Fibroblast of peridontal ligament (primary cell): ENCODE measurements at regions not wholly inside any gene's neighbourhood (a gene's known extent, or its start where the extent isn't known, plus 50 kb on each side); places are given as distances from the start of the nearest gene placed in this dataset.
A peak's percentile ranks its signal among the peaks of the same experiment; 100 is the strongest.

Source experiments
- DNase-seq: peaks from one replicate; pipeline ENCODE4 v3.0.0-alpha.2; 2010; ENCODE audit errors: extremely low read depth

DNA sequence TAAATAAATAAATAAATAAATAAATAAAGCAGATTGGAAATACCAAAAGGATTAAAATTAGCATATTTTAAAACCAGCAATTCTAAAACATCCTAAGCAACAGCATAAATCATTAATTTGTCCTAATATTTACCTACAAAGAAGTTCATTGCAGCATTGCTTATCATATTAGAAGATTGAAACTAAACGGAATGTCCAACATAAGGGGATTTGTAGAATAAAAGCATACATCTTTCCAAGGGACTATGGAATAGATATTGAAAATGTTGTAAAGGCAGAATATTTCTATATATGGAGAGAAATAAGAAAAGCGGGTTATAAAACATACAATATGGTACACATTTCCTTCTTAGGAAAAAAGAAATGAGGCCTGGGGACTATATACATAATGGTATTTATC lies 71.1 kb upstream of the RFC3 start:
- DNase-seq, result no peak

DNA sequence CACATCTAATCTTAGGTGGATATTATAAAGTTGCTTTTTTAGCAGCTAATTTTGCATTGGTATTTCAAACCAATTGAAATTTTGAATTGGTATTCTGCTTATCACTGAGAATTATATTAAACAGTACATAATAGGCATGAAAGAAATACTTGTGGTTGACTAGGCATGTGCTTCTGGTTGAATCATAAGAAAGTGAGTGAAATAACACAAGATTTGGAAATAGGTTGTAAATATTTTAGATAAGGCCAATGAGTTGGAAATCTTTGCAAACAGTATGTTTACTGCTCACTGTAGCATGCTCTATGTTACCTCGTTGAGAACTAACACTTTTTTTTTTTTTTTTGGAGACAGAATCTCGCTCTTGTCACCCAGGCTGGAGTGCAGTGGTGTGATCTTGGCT lies 66.8 kb upstream of the RFC3 start:
- DNase-seq, result peak; percentile 44

DNA sequence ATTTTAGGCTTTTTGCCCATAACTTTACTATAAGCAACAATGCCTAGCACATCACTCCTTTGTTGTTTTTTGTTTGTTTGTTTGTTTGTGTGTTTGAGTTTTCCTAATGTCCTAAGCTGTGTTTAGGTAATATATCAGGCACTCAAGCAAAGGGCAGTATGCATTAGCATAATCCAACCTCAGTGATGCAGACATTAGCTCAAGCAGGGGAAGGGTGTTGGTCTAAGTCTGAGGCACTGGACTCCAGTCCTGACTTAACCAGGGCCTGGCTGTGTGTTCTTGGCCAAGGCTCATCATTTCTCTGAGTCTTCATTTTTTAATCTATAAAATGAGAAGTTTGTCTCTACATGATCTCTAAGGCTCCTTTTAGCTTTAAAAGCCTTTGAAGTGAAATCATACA lies 65.9 kb upstream of the RFC3 start:
- no peak for DNase-seq

DNA sequence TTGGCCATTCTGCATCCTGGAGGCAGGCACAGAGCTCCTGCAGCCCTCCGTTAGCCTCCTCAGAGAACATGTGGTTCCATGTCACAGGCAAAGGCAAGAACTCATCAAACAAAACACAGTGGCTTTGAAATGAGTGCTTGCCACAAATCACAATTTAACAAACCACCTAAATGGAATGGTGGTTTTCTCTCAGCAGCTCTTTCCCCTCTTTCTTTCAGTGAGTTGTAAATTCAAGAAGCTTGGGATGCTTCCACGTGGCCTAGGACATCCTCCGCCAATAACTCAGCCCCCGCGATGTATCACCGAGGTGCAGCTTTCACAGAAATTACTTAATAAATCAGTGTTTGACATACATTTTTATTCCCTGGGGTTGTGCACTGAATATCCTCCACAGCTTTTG lies 65.4 kb upstream of the RFC3 start:
- DNase-seq, result no peak

DNA sequence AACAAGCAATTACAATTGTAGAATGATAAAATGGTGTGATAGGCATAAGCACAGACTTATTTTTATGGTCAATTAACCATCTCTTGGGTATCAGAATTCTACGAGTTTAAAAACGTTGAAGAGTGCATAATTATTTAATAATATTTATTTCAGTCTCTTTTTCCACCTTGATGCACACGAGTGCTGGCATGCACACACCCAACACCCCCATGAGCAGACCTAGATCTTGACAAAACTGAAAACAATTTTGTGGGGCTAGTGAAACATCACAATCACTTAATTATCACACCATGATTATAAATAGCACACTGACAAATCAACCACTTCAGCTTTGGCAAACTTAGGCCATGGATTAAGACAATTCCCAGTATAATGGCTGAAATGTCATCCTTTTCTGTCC lies 61.0 kb upstream of the RFC3 start:
- DNase-seq, result no peak

DNA sequence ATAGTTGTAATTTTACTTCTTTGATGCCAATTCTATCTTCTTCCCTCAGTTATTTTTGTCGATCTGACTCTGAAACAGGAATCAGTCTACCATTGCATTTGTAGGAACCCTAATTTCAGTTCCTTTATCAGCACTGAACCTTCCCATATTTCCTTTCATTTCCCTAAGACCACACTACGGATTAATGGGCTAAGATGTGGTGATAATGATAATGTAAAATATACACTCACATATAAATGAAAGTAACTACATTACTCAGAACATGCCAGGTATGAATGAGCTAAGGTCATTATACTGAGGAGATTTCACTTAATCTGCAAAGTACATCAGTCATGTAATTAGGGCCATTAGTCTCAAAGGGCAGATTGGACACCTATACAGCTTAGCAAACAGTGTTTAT lies 60.2 kb upstream of the RFC3 start:
- DNase-seq, result no peak

DNA sequence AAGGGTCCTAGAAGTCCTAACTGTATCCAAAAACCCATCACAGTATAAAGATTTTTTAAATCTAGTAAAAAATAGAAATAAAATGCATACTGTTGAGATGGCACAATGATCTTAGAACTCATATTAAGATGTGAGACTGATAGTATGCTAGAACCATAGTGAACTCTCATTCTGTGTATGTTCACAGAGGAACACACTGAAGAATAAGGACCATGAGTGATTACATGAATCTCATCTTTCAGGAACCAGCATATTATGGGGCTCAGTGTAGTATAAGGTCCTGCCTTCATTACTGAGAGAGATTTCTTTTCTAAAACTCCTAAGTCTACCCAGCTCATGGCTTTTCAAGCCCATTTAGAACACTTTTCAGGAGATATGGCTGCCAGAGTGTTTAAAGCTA lies 59.8 kb upstream of the RFC3 start:
- no peak for DNase-seq

DNA sequence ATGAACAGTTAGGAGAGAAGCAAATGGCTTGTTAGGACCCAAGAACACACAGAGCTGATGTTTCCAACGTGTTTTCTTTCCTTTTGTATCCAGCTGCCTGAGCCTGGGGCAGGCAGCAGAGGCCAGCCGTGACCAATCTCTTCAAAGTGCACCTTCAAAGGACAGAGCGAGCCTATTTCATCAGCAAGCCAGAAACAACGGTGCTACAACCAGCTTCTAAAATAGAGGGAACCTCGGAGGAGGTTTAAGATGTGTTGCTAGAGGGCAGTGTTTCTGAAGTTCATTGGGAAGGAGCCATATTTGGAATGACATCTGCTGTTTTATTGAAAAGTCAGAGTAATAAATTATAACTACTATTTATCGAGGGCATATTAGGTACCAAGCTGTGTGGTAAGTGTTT lies 56.2 kb upstream of the RFC3 start:
- DNase-seq, result peak; percentile 8

DNA sequence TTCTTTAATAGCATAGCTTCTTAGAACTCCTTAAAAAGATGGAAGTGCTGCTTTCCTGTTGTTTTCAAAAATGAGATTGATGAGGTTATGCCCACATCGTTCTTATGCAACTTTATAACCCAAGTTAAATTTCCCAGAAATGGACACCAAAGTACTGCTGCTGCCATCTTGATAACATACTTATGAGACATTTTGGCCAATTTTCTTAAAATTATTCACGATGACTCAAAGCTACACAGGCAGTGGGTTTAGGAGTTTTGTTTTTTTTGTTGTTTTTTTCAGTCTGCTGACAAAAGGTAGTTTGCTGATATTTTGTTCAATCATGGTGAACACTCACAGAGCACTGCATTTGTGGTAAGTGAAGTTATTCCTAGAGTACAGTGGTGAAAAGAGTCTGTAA lies 54.9 kb upstream of the RFC3 start:
- DNase-seq, result no peak

DNA sequence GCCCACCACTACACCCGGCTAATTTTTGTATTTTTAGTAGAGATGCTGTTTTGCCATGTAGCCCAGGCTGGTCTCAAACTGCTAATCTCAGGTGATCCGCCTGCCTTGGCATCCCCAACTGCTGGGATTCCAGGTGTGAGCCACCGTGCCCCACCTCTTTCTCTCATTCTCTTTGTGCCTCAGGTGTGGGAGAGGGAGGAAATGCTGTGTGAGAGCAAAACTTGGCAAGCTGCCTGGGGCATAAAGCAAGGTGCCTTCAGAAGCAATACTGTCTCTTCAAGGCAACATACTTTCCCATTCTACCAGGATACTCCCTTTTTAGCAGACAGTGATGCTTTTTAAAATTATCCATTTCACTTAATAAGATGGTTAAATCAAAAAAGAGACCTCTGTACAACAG lies 53.2 kb upstream of the RFC3 start:
- no peak for DNase-seq

DNA sequence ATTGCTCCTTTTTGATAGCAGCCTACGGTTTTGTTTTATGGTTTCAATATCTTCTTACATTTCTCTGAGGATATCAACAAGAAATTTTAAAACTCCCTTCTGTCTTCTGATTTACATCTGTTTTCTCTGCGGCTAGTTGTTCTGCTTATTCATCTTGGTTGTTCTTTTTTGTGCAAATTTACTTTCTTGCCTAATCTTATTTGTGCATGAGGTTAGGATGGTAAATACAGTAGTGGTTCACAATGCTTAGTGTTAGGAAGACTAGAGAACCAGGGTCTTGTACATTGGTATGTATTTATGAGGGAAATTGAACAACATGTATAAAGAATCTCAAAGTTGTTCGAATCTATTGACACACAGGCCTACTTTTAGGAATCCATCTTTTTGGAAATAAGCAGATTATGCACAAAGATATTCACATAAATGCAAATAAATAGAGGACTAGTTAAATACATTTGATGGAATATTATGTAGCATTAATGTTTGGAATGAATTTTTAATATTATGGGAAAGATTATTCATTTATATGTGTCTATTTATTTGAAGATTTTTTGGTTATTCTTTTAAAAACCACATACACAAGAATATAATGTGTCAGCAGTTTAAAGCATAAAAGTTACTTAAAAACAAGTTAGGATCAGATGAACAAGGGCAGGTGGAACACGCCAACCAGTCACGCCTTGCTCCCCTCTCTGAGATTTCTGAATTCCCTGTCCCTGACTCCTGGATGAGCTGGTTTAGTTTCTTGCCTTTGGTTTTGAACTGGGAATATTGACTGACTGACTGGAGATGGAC lies 51.4 kb upstream of the RFC3 start:
- DNase-seq, result no peak

DNA sequence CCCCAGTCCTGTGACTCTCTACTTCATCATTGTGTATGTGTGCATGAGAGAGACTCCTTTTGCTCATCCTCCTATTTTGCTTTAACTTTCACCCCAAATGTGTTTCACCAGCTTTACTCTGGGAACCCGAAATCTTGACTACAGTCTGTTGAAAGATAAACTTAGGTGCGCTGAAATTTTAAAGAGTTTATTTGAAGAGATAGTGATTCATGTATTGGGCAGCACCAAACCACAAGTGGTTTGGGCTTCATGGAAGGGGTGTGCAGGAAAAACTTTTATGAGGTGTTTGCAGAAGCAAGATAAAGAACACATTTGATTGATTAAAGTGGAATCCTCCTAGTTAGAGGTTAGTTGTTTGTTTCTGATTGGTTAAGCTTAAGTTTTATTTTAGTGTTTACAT lies 50.8 kb upstream of the RFC3 start:
- no peak for DNase-seq
